Skin of body (tissue), 1 donor: ENCODE measurements at regions not wholly inside any gene's neighbourhood (a gene's known extent, or its start where the extent isn't known, plus 50 kb on each side); places are given as distances from the start of the nearest gene placed in this dataset.

ENCODE experiments used
- DNase-seq: peaks from one replicate; lab custom pipeline; 2025; lab: John Stamatoyannopoulos, UW

DNA sequence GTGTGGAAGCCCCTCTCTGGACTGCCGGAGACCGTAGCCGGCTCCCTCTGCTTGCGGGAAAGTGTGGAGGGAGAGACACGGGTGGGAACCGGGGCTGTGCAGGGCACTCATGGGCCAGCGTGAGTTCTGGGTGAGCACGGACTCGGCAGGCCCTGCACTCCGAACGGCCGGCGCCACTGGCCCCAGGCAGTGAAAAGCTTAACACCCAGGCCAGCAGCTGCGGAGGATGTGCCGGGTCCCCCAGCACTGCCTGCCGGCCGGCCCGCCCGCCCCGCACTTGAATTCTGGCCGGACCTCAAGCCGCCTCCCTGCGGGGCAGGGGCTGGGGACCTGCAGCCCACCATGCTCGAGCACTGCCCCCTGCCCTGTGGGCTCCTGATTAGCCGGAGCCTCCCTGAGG lies 147.0 kb downstream of the FGF9 start:
- DNase-seq = no peak

DNA sequence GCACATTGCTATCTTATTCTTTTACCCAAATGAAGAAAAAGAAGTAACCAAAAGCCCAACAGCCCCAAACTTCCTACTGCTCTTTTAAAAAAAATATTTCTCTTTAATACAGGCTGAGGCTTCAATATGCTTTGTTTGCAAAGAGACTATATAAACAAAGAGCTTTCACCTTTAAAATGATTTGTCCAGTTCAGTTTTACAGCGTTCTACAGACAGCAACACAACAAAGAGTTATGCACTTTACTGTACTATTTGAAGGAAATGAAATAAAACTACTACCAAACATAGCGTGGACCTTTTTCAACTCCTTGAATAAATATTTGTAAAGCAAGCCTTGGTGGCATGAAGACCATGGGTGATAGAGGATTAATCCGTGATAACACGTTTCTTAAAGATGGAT lies 151.2 kb downstream of the FGF9 start:
- no peak for DNase-seq

DNA sequence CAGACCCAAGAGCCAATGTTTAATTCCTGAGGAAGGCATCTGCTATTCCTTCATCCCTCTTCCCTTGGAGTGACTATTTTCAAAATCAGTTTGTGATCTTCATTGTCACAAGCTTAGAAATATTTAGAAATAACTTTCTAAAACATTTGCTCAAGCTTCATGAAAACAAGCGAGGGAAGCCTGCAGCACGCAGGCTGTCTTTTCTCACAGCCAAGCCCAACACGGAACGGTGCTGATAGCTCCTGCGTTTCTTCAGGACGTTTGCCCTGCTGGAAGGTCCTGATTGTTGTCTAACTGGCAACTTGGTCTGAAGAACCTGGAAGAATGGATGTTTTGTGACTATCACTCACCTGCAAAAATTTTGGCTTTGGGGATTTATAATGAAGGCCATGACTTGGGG lies 152.5 kb downstream of the FGF9 start:
- DNase-seq = no peak

DNA sequence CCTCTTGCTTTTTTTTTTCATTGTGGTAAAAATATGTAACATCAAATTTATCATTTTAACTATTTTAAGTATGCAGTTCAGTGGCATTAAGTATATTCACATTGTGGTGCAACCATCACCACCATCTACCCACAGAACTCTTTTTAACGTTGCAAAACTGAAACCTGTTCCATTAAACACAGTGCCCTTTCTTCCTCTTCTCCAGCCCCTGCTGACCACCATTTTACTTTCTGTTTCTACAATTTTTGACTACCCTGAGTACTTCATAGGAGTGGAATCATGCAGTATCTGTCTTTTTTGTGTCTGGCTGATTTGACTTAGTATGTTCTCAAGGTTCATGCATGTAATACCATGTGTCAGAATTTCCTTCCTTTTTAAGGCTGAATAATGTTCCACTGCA lies 153.1 kb downstream of the FGF9 start:
- no peak for DNase-seq

DNA sequence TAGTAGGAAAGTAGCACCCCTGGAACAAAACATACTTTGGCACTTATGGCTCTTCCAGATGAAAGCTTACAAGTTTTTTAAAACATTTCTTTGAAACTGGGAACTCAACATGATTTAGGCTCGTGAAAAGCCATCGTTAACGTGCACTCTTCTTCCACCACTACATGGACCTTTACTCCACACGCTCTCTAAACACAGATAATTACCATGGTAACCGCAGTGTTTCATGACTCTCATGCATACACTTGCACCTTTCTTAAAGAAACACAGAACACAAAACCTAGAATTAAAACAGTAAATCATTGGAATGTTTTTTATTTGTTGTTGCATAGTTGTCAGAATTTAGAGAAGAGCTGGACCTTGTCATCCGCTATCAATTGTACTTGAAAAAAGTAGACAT lies 154.3 kb downstream of the FGF9 start:
- no peak for DNase-seq

DNA sequence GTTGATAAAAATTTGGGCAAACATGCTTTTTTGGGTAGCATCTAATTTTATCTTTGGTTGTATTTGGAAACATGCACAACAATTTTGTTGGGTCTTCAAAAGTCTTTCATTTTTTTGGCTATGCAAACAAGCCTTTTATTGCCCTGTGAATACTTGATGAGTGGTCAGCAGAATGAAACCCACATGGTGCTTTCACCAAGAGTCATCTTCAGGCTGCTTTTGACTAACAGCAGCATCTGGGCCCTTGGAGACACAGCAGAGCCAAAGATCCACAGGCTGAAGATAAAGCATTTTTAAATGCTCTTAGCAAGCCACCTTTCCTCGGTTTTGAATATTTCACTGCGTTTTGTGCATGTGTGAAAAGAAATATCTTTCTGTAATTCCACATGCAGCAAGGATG lies 154.9 kb downstream of the FGF9 start:
- DNase-seq = no peak

DNA sequence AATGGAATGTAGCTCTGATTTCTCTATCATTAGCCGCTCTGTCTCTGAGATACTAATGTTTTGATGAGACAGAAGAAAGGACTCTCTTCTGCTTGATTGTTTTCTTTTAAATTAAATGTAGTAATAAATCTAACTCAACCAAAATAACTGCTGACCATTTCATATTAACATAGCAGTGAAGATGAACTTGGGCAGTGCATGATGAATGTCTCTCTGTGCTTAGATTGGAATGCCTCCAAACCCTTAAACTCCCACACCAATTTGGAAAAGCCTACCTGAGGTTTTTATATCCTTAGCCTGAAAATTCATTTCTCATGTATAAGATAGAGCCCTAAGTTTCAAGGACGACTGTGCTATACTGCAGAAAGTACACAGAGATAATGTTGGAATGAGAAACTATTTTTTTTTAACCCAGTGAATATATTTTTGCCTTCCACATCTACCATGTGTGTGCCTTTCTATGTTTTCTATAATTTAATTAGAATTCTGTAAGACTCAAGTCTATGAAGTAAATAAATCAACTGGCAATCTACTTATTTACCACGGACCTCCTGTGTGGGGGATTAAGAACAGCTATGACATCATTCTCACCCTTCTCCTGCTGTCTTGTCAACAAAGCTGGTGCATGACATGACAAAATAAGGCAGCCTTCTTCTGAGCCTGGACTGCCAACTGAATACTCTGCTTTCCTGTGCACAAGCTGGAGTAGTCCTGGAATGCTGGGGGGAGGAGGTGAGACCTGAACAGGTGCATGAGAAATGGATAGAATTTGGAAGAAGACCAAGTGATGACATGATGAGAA lies 155.5 kb downstream of the FGF9 start:
- DNase-seq = no peak

DNA sequence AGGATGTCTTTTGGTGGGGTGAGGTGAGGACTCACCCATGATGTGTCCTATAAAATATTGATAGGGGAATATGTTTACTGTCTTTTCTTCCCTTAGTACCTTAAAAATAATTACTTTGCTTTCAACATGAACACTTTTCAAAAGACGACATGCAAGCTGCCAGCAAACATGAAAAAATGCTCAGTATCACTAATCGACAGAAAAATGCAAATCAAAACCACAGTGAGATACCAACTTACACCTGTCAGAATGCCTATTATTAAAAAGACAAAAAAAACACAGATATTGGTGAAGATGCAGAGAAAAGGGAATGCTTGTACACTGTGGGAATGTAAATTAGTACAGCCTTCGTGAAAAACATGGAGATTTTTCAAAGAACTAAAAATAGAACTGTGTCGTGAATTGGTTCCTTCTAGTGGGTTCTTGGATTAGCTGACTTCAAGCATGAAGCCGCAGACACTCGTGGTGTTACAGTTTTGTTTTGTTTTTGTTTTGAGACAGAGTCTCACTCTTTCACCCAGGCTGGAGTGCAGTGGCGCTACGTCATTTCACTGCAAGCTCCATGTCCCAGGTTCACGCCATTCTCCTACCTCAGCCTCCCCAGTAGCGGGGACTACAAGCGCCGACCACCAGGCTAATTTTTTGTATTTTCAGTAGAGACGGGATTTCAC lies 160.9 kb downstream of the FGF9 start:
- no peak for DNase-seq

DNA sequence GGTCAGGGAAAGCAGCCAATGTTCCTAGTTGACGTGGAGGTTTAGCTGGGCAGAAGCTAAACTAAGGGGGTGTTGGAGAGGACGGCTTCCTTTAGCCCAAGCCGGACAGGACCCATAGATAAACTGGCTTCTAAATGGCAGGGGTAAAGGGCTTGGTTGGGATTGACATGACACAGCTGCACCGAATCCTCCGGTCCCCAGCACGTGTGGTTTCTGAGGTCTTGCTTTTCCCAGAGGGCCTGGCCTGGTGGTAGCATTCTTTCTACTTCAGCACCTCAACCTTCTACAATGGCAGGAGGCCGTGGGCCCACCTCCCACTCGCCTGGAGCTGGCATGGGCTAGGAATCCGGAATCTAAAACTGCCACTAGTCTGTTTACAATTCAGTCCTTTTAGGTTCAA lies 163.0 kb downstream of the FGF9 start:
- DNase-seq = no peak

DNA sequence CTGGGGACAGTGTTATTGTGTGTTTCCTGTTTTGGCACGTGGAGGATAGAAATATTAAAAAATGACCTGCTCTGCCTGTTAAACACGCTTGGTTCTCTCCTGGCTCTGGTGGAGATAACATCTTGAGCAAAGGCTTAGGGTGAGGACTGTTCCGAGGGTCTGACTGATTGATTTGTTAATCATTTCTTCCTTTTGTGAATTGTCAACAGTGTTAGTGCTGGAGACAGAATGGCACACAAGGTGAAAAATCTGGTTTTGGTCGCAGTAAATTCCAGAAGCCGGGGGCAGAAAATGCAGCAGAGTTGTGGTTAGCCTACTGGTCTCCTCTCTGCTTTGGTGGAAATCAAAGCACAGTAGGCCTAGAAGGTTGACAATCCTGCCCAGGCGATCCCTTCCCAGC lies 163.6 kb downstream of the FGF9 start:
- DNase-seq = no peak

DNA sequence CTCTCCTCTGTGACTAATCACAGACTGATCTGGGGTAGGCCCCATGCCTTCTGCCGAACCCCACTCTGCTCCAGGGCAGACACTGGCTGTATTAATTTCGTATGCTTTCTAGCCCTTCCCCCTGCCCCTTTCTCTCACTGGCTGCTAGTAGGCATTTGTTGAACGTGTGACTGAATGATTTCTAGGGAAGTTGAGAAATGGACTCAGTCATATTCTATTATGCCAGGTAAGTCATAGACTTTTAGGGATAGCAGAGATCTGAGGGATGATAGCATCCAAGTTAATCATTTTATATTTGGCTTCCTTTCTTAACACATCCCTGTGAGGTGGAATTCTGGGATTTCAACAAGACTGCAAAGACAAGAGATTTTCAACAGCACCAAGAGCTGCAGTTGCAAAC lies 166.4 kb downstream of the FGF9 start:
- DNase-seq = no peak

DNA sequence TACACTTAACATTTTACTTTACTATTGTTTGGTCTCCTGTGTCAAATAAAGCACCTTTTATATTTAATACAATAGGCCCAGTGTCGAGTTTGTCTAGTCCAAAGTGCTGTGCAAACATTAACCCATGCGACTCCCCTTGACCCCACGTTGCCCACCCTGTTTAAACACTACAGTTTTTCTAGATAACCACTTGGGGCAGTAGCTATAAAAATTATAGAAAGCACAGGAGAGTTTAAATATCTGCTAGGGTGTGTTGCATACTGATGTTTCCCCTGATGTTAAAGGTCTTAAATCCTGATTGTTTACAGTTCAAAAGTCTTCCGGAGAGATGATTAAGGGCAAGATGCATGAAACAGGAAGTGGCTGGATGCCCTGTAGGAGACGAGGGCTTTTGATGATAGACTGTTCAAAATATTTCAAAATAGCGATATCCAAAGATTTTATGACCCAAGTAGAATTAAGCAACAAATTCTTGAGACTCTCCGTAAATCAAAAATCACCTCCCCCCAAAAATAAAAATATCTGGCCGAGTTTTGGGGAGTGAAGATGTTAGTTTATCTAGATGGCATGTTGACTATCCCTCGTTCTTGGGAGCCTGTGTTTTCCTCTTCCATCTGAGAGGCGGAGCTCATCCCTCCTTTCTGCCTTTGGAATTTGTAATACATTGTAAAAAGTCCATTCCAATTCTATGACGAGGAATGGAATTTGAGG lies 167.1 kb downstream of the FGF9 start:
- no peak for DNase-seq

DNA sequence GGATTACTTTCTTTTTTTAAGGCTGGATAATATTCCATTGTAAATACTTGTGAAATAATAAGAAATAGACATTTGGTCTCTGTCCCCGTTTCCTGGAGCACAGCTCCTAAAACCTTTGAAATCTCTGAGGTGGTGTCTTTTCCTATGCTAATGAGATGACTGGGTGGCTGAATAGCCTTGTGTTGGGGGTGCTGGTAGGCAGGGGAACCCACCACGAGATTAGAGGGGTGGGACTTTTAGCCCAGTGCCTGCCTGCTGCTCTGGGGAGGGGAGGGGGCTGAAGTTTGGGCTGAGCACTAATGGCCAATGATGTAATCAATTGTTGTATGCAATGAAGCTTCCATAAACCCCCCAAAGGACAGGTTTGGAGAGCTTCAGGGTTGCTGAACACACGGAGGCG lies 175.7 kb downstream of the FGF9 start:
- no peak for DNase-seq

DNA sequence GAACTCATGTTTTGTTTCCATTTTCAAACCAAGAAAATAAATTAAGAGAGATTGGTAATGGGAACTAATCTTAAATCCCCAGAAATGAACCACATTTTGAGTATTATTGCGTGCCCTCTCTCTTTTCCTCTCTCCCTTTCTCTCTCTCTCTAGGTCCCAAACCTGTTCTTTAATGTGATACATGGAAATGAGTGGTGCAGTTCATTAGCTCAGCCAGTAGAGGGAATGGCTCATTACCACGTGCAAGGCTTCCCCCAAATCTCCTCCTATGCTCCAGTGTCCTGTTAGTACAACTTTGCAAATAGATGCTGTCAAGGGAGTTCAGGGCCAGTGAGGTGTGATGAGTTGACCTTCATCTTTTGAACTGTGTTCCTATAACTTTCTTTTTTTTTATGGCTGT lies 178.4 kb downstream of the FGF9 start:
- no peak for DNase-seq

DNA sequence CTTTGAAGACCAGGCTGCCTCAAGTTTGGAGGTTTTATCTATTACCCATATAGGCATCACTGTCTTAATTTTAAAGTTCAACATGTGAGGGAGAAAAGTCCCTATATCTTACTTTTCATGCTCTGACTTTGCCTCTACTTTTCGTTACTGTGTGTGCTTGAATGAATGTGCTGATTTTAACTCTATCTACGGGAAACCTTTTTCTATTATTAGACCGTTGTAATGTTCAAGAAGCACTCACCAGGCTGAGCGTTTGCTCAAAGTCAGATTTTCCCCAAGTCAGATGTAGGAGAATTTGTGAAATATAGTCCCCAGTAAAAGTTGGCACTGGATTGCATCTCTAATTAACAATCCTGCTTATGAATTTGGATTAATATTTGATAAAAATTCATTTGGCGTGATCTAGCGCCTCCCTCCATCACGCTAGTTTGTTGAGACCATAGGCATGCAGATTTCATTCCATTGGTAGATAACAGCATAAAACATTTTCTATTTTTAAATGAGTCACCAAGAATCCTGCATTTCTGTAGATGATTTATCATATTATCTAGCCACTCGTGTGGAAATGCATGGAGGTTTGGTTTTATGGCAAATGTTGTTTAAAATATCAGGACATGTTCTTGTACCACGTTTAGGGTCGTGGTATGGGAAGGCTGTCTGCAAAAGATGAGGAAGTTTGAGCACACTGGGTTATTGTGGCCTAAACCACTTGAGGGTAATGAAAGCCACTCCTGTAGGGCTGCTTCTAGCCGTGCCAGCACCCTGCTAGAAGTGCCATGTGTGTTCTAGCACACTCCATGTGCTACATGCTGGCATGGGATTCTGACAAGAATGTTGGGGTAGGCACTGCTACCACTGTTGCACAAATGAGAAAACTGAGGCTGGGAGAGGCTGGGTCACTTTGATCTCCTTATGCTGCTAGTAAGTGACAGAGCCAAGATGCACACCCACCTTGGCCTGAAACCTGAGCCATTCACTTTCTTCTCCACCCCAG lies 179.4 kb downstream of the FGF9 start:
- no peak for DNase-seq

DNA sequence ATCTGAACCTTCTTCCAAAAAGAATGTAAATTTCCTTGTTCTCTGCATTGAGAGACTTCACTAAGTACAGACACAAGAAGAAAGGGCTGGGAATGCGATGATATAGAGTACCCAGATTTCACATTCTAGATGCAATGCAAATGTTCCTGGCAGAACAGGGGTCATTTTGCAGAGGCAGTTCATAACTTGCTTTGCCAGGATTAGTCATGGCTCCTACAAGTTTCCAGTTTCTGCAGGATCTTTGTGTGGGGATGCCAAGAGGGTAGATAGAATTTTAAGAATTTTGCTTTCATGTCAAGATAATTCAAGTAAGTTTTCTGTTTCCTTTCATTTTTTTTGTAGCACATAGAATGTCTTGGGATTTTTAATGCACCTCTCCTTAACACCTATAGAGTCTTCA lies 181.2 kb downstream of the FGF9 start:
- no peak for DNase-seq

DNA sequence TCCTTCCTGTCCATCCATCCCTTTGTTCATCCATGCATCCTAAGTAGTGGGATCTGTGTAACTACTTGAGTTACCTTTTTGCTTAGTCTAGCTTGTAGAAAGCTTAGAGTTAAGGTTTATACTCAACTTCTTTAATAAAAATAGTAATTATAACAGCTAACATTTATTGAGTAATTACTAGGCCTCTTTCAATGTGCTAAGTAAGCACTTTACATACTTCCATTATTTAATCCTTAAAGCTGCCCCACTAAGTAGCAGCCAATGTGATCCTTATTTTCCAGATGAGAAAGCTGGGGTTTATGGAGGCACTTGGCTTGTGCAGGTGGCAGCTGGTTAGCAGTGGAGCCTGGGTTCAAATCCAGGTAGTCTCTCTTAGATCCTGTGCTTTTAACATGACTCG lies 182.9 kb downstream of the FGF9 start:
- DNase-seq = no peak

DNA sequence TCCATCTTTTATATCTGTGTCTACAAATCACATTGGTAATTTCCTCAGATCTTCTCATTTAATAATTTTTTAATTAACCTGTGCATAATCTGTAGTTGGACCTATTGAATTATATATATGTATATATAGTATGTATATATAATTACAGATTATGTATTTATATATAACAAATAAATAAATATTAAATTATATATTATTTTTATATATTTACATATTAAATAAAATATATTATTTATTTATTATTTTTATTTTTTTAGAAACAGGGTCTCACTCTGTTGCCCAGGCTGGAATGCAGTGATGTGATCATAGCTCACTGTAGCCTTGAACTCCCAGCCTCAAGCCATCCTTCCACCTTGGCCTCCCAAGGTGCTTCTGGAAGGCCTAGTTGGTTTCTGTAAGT lies 197.9 kb downstream of the FGF9 start:
- DNase-seq = no peak

DNA sequence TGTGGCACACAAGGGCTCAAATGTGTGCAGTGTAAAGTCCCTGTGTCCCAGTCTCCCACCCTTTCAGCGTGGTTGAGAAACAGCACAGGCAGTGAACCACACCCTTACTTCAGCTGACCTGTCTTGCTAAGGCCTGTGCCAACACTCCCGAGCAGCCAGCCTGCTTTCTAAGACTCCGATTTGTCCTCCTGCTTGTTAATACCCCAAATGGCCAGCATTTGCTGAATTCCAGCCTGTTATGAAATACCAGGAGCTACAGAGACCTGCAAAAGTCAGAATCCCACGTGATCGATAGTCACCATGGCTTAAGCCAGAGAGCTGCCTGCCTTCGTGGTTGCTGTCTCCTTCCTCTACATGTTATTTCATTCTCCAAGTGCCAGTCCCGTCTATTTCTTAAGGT lies 200.5 kb downstream of the FGF9 start:
- DNase-seq = no peak

DNA sequence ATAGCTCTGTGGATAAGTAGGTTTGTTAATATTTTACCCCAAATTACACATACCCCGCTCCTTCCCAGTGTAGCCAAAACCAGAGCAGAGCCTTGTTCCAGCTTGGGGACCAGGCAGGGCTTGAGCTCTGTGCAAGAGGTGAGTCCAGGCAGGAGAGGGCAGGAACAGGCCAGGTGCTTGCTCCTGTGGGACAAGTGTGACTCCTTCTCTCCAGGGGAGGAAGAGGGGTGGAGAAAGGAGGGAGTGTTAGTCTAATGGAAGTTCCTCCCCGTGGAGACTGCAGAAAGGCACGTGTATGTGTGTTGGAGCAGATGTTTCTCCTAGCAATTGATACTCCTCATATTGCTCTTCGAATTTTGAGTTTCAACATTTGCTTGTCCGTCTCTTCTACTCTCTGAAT lies 201.0 kb downstream of the FGF9 start:
- no peak for DNase-seq

DNA sequence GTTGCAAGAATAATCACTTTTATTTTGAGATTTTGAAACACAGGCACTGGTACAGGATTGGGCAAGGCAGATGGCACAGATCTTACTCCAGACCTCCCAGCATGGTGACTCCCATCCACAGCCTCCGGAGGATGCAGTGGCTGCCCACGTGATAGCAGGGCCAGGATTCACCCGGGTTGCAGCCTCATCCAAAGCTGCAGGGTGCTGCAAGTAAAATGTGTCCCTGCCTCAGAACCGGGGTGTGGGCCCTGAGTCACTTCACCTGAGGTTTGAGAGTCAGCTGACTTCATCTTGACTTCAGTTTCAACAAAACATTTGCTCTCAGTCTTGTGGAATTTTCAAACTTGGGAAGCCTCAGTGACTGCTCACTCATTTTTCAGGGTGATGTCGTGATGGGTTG lies 201.9 kb downstream of the FGF9 start:
- DNase-seq = no peak

DNA sequence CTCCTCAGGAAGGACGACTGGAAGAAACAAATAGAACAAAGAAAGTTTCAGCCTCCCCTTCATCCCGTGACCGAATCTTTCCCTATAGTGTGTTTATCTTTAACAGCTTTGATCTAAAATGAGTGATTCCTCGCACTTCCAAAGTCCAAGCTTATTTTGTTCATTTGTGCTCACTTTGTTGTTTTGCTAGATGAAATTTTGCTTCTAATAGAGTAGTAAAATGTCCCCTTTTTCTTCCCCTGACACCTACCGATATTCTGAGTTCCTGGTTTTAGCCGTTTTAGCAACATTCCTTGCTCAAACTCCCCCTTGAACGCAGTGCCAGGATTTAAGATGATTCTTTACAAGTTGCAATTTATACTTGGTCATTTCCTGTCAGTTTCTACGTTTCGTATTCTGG lies 204.2 kb downstream of the FGF9 start:
- no peak for DNase-seq
